Fibroblast of lung (primary cell): ENCODE measurements at regions not wholly inside any gene's neighbourhood (a gene's known extent, or its start where the extent isn't known, plus 50 kb on each side); places are given as distances from the start of the nearest gene placed in this dataset.

Source experiments
- CTCF ChIP-seq, 2 donors: IDR thresholded peaks in 1 of 2; conservative IDR thresholded peaks in 1 of 2; 1 replicate in 1 of 2; 2 replicates in 1 of 2; pipeline ENCODE4 v1.5.1; 2011 to 2012; ENCODE audit warnings: low read length in 2 of 2, control low read depth in 1 of 2, inconsistent platforms in 1 of 2, low read depth in 1 of 2, mild to moderate bottlenecking in 1 of 2
- EZH2 ChIP-seq: IDR thresholded peaks from 2 replicates; pipeline ENCODE4 v1.5.1; 2012; ENCODE audit warnings: low read length, control low read depth, mild to moderate bottlenecking; ENCODE audit errors: missing control alignments

DNA sequence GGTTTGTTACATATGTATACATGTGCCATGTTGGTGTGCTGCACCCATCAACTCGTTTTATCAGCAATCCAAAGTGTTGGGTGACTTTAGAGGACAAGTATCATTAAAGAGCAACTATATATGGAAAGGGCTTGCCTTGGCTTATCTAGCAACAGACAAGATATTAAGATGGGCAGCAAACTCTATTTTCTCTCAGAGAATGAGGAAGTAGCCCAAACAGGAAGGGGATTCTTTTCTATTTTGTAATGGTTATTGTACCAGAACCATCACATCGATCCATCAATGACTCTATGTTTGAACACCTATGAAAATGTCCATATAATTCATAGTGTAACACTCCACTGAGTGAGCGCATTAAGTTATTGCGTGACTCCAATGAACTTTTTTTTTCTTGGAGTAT lies 260.1 kb upstream of the SLC24A2 start:
- TF ChIP-seq CTCF (conservative IDR thresholded peaks at IDR 0.05 in 1 of 2, IDR thresholded peaks at IDR 0.05 in 1 of 2; ENCODE audit: low read depth in 1 of 2, low read length in 2 of 2): no peak
- TF ChIP-seq EZH2: no peak
